Peyer's patch (tissue), 4 donors: ENCODE measurements at regions not wholly inside any gene's neighbourhood (a gene's known extent, or its start where the extent isn't known, plus 50 kb on each side); places are given as distances from the start of the nearest gene placed in this dataset.

Source experiments
- CTCF ChIP-seq, 6 experiments: fragments of 450-650 bp in 4 of 6; fragments of 200-600 bp in 2 of 6; sonication (generic) in 1 of 6; IDR thresholded peaks; one replicate each; pipeline ENCODE4 v1.5.1; 2017 to 2019; ENCODE audit warnings: antibody characterized with exemption in 6 of 6, mild to moderate bottlenecking in 3 of 6, moderate library complexity in 1 of 6
- POLR2A ChIP-seq, 2 donors: fragments of 450-650 bp; IDR thresholded peaks; one replicate each; pipeline ENCODE4 v1.5.1; 2017; ENCODE audit warnings: antibody characterized with exemption in 2 of 2, mild to moderate bottlenecking in 2 of 2, moderate library complexity in 2 of 2

GRCh38 chr4:25523405-25523804, 132.2 kb upstream of the SLC34A2 start:
- TF ChIP-seq CTCF (IDR thresholded peaks at IDR 0.05) (peak in 2 of 6 experiments; percentile 11 to 26), POLR2A (IDR thresholded peaks at IDR 0.05) (no peak)
